ENCODE measurements at regions not wholly inside any gene's neighbourhood (a gene's known extent, or its start where the extent isn't known, plus 50 kb on each side); places are given as distances from the start of the nearest gene placed in this dataset.
A peak's percentile ranks its signal among the peaks of the same experiment; 100 is the strongest.

DNA sequence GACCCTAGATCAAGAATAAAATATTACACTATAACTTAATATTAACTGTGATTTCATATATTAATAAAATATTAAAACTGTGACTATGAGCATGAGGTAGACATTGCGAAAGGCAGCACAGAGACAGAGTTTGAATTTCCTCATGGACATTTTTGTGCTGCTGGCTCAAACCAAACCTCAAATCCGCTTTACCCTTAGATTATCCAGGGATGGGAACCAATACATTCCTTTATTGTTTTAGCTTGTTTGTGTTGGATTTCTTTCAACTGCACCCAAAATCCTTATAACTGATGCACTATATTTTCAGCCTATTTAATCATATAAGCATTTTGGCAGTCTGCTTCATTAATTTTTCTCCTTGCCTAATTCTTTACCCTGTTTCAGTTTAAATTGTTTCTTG, 436.7 kb downstream of the ATP23 start:
- TF ChIP-seq, protein P1, sequence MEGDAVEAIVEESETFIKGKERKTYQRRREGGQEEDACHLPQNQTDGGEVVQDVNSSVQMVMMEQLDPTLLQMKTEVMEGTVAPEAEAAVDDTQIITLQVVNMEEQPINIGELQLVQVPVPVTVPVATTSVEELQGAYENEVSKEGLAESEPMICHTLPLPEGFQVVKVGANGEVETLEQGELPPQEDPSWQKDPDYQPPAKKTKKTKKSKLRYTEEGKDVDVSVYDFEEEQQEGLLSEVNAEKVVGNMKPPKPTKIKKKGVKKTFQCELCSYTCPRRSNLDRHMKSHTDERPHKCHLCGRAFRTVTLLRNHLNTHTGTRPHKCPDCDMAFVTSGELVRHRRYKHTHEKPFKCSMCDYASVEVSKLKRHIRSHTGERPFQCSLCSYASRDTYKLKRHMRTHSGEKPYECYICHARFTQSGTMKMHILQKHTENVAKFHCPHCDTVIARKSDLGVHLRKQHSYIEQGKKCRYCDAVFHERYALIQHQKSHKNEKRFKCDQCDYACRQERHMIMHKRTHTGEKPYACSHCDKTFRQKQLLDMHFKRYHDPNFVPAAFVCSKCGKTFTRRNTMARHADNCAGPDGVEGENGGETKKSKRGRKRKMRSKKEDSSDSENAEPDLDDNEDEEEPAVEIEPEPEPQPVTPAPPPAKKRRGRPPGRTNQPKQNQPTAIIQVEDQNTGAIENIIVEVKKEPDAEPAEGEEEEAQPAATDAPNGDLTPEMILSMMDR (IDR thresholded peaks at IDR 0.05; ENCODE audit: low read depth, low read length, missing control alignments), result no peak
- DNase-seq (ENCODE audit: extremely low read depth, low read depth), result no peak
- H3K4me3 ChIP-seq (replicated peaks; ENCODE audit: low read depth, low read length), result no peak overlapping the region

DNA sequence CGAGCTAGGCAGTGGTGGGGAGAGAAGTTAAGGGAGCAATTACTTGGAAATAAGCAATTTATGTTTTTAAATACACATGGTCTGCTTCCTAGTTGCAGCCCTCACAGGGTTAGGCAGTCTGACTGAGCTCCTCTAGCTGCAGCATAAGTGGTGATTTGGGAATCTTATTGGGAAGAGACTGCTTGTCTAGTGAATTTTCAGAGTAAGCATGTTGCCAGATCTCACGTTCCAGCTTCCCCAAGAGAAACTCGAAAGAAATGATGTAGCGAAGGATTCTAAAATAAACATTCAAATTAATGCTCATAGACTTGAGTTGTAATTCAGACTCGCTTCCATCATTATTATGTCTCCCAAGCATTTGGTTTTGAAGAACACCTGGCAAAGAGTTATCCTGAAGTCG, 440.2 kb downstream of the ATP23 start:
- TF ChIP-seq, protein P1 (IDR thresholded peaks at IDR 0.05; ENCODE audit: low read depth, low read length, missing control alignments), result no peak
- DNase-seq (ENCODE audit: extremely low read depth, low read depth), result no peak
- H3K4me3 ChIP-seq (replicated peaks; ENCODE audit: low read depth, low read length), result no peak overlapping the region

DNA sequence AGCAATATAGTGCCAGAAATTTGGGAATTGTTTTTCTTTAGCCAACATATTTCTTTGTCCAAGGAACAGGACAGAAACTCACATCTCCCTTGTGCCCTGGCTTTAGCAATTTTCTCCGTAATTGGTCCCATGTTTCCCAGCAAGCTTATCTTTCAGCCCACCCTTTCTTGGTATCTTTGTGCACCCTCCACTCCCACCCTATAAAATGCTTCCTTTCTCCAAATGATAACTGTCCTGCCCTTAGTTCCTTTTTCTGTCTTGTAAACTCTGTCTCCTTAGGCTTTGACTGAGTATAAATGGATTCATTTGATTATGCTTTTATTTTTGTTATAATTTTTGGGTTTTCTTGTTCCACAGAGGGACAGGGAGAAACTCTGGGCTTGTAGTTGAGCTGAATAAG, 442.8 kb downstream of the ATP23 start:
- TF ChIP-seq, protein P1 (IDR thresholded peaks at IDR 0.05; ENCODE audit: low read depth, low read length, missing control alignments), result no peak

DNA sequence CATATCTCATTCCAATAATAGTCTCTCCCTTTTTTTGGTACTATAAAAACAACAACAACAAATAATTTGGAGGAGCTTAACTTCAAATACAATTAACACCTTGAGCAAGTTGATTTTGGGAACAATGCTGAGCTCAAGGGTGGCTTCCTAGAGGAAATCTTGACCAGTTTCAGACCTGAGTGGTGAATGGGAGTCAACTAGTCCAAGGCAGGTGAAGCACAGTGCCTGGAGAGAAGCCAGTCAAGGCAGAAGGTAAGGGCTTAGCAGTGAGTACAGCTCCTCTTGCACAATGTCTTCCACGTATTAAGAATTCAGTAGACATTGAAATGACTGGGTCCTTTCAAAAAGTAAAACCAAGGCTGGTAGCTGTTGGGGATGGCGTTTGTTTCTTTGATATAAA, 444.8 kb downstream of the ATP23 start:
- TF ChIP-seq, protein P1 (IDR thresholded peaks at IDR 0.05; ENCODE audit: low read depth, low read length, missing control alignments), result no peak
- H3K4me3 ChIP-seq (replicated peaks; ENCODE audit: low read depth, low read length), result no peak overlapping the region
- no peak for DNase-seq (ENCODE audit: extremely low read depth, low read depth)

More for the DNA sequence above, 442.8 kb downstream of the ATP23 start:
- no peak for DNase-seq (ENCODE audit: extremely low read depth, low read depth)
- no peak overlapping the region for H3K4me3 ChIP-seq (replicated peaks; ENCODE audit: low read depth, low read length)

DNA sequence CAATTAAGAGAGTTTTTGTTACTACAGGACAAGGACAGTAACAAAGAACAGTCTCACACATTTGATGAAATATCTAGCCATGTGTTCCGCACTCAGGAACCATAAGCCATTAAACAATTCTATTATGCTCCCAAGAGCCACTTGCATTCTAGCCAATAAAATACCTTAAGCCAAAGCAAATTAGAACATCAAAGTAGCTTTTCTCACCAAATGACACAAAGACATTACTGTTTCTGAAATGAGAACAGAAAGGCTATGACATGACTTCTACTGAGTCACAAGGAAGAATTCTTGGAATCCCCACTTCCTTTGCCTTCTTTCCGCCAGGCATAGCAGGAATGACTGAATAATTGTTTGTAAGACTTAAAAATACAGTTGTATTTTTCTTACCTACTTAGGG, 445.8 kb downstream of the ATP23 start:
- TF ChIP-seq, protein P1 (IDR thresholded peaks at IDR 0.05; ENCODE audit: low read depth, low read length, missing control alignments), result no peak
- no peak overlapping the region for H3K4me3 ChIP-seq (replicated peaks; ENCODE audit: low read depth, low read length)
- no peak for DNase-seq (ENCODE audit: extremely low read depth, low read depth)

DNA sequence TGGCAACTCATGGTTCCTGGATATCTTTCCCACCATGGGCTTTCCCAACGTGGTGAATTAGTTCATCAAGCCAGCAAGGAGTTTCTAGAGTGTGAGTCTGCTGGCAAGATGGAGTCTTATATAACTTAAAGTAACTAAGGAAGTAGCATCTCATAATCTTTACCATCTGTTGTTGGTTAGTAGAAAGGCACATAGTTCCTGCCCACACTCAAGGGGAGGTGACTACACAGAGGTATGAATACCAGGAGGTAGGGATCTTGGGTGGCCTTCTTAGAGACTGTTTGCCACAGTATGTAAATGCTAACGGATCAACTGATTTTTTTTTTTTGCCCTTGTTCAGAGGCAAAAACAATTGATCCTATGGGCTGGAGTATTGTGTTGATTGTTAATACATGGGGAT, 446.9 kb downstream of the ATP23 start:
- TF ChIP-seq, protein P1 (IDR thresholded peaks at IDR 0.05; ENCODE audit: low read depth, low read length, missing control alignments), result no peak
- peak; percentile 19 for DNase-seq (ENCODE audit: extremely low read depth, low read depth)
- H3K4me3 ChIP-seq (replicated peaks; ENCODE audit: low read depth, low read length), result no peak overlapping the region

DNA sequence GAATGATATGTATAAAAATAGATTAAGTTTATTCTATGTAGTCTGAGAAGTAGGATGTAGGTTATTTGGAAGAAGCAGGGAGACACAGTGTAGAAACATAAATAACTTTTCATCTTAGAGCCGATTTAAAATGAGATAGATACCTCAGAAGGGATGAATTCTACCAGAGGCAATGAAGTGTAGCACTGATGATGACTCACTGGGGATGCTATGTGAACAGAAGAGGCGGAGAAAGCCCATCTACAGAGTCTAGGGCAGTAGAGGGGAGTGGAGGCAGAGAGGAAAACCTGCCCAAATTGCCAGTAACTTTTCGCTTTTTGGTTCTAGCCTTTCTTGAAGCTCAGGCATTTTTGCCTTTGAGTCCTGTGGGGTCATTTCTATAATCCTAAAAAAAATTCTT, 451.8 kb downstream of the ATP23 start:
- DNase-seq (ENCODE audit: extremely low read depth, low read depth), result no peak
- TF ChIP-seq, protein P1 (IDR thresholded peaks at IDR 0.05; ENCODE audit: low read depth, low read length, missing control alignments), result no peak
- no peak overlapping the region for H3K4me3 ChIP-seq (replicated peaks; ENCODE audit: low read depth, low read length)

Measured in HFF-Myc (cell line).